ENCODE measurements at regions not wholly inside any gene's neighbourhood (a gene's known extent, or its start where the extent isn't known, plus 50 kb on each side); places are given as distances from the start of the nearest gene placed in this dataset.

GRCh38 chr4:108544481-108544880, 75.9 kb upstream of the RPL34 start:
- H2AFZ ChIP-seq (ENCODE audit: low read depth, low read length, severe bottlenecking): no peak overlapping the region
- no peak overlapping the region for H3K9ac ChIP-seq (ENCODE audit: low read length)
- no peaks in the 10 kb centered on the region for H3F3A ChIP-seq (ENCODE audit: insufficient read depth)
- H3K36me3 ChIP-seq (ENCODE audit: low read length): no peaks in the 10 kb centered on the region
- no peak overlapping the region for H3K27ac ChIP-seq (ENCODE audit: low read depth, low read length)
- no peaks in the 10 kb centered on the region for H3K9me2 ChIP-seq (replicated peaks; ENCODE audit: insufficient read depth, low read length)
- H3K27me3 ChIP-seq (ENCODE audit: low read length): no peaks in the 10 kb centered on the region
- no peak overlapping the region for H3K4me2 ChIP-seq (ENCODE audit: low read depth, low read length, poor library complexity, severe bottlenecking)
- H4K20me1 ChIP-seq (ENCODE audit: low read depth, low read length): no peaks in the 10 kb centered on the region
- H3K4me3 ChIP-seq (ENCODE audit: insufficient read depth, low read length, poor library complexity, severe bottlenecking): no peak overlapping the region
- no peaks in the 10 kb centered on the region for H3K9me3 ChIP-seq (ENCODE audit: insufficient read depth, low read length)
- no peaks in the 10 kb centered on the region for H3K79me2 ChIP-seq (ENCODE audit: insufficient read depth, low read length)
- TF ChIP-seq EZH2phosphoT487 (conservative IDR thresholded peaks at IDR 0.05; ENCODE audit: low read length) (no peak), CTCF (IDR thresholded peaks at IDR 0.05; ENCODE audit: insufficient read depth, low read length, poor library complexity, severe bottlenecking) (no peak)

- Histone ChIP-seq H3K9me3 (ENCODE audit: insufficient read depth, low read length) (no peaks in the 10 kb centered on the region), H2AFZ (ENCODE audit: low read depth, low read length, severe bottlenecking) (no peak overlapping the region), H3K4me3 (ENCODE audit: insufficient read depth, low read length, poor library complexity, severe bottlenecking) (no peak overlapping the region), H3K4me2 (ENCODE audit: low read depth, low read length, poor library complexity, severe bottlenecking) (no peak overlapping the region), H3K79me2 (ENCODE audit: insufficient read depth, low read length) (no peaks in the 10 kb centered on the region), H3K36me3 (ENCODE audit: low read length) (no peaks in the 10 kb centered on the region), H3K9me2 (replicated peaks; ENCODE audit: insufficient read depth, low read length) (no peaks in the 10 kb centered on the region), H3F3A (ENCODE audit: insufficient read depth) (no peaks in the 10 kb centered on the region), H3K27ac (ENCODE audit: low read depth, low read length) (no peak overlapping the region), H3K27me3 (ENCODE audit: low read length) (no peaks in the 10 kb centered on the region), H3K9ac (ENCODE audit: low read length) (no peak overlapping the region), H4K20me1 (ENCODE audit: low read depth, low read length) (no peaks in the 10 kb centered on the region)
- TF ChIP-seq CTCF (IDR thresholded peaks at IDR 0.05; ENCODE audit: insufficient read depth, low read length, poor library complexity, severe bottlenecking): no peak
- TF ChIP-seq EZH2phosphoT487 (conservative IDR thresholded peaks at IDR 0.05; ENCODE audit: low read length): no peak
These were observed 76.9 kb upstream of the RPL34 start for GRCh38 chr4:108543359-108543968.

- no peak overlapping the region for H3K4me2 ChIP-seq (ENCODE audit: low read depth, low read length, poor library complexity, severe bottlenecking)
- no peaks in the 10 kb centered on the region for H3F3A ChIP-seq (ENCODE audit: insufficient read depth)
- H3K79me2 ChIP-seq (ENCODE audit: insufficient read depth, low read length): no peaks in the 10 kb centered on the region
- TF ChIP-seq CTCF (IDR thresholded peaks at IDR 0.05; ENCODE audit: insufficient read depth, low read length, poor library complexity, severe bottlenecking) (no peak), EZH2phosphoT487 (conservative IDR thresholded peaks at IDR 0.05; ENCODE audit: low read length) (no peak)
- H3K36me3 ChIP-seq (ENCODE audit: low read length): no peaks in the 10 kb centered on the region
- no peaks in the 10 kb centered on the region for H4K20me1 ChIP-seq (ENCODE audit: low read depth, low read length)
- no peak overlapping the region for H3K9ac ChIP-seq (ENCODE audit: low read length)
- no peaks in the 10 kb centered on the region for H3K9me2 ChIP-seq (replicated peaks; ENCODE audit: insufficient read depth, low read length)
- H3K27ac ChIP-seq (ENCODE audit: low read depth, low read length): no peak overlapping the region
- H2AFZ ChIP-seq (ENCODE audit: low read depth, low read length, severe bottlenecking): no peak overlapping the region
- H3K9me3 ChIP-seq (ENCODE audit: insufficient read depth, low read length): no peaks in the 10 kb centered on the region
- H3K27me3 ChIP-seq (ENCODE audit: low read length): no peaks in the 10 kb centered on the region
- H3K4me3 ChIP-seq (ENCODE audit: insufficient read depth, low read length, poor library complexity, severe bottlenecking): no peak overlapping the region
These were observed 79.8 kb upstream of the RPL34 start for GRCh38 chr4:108540536-108540935.

Data from SU-DHL-6 (cell line).